Endothelial cell of umbilical vein (primary cell): ENCODE measurements at regions not wholly inside any gene's neighbourhood (a gene's known extent, or its start where the extent isn't known, plus 50 kb on each side); places are given as distances from the start of the nearest gene placed in this dataset.

Source experiments
- BruUV-seq: library from RNA; stranded (reverse); fragments of 400-500 nt; replicated peaks from 2 replicates; lab custom pipeline; 2021; lab: Mats Ljungman, UMichigan
- CTCF ChIA-PET: fragments of 300-600, 350-600 bp; sonication (Branson Sonifier 250); formaldehyde crosslinking; loops from one replicate; lab custom pipeline; 2021; ENCODE audit warnings: antibody characterized with exemption, inconsistent platforms; lab: Charles Lee
- POLR2A ChIA-PET: fragments of 300-600, 350-600 bp; sonication (Branson Sonifier 250); formaldehyde crosslinking; loops from one replicate; lab custom pipeline; 2021; ENCODE audit warnings: antibody characterized with exemption, inconsistent platforms; lab: Charles Lee
- DNase-seq: peaks from one replicate; pipeline ENCODE4 v3.0.0-alpha.2; 2011; ENCODE audit warnings: low read depth, low spot score
- FAIRE-seq: peaks from 2 replicates; lab custom pipeline; 2011; peaks lifted over from hg19 to GRCh38; lab: Jason Lieb, UNC
- H2AFZ ChIP-seq: 2 replicates; pipeline ENCODE4 v1.6.0; 2012; ENCODE audit warnings: low read depth, low read length, control low read depth, inconsistent platforms
- H3K27ac ChIP-seq: 2 replicates; pipeline ENCODE4 v1.5.1; 2011; ENCODE audit warnings: low read depth, mild to moderate bottlenecking, control low read depth, low read length, moderate library complexity; ENCODE audit not compliant: insufficient read depth
- H3K27me3 ChIP-seq, 2 experiments: 2 replicates each; pipeline versions ENCODE4 v1.6.0 to v1.6.1; 2011; ENCODE audit warnings: low read length in 2 of 2, mixed read lengths in 1 of 2; ENCODE audit not compliant: control insufficient read depth in 2 of 2, insufficient read depth in 2 of 2
- H3K36me3 ChIP-seq, 2 experiments: 2 replicates in 1 of 2; 3 replicates in 1 of 2; pipeline ENCODE4 v1.5.1; 2011; ENCODE audit warnings: low read length in 2 of 2, mild to moderate bottlenecking in 1 of 2, moderate library complexity in 1 of 2; ENCODE audit not compliant: control insufficient read depth in 2 of 2, insufficient read depth in 2 of 2; ENCODE audit errors: extremely low read depth in 1 of 2
- H3K4me1 ChIP-seq: 3 replicates; pipeline ENCODE4 v1.5.1; 2011; ENCODE audit warnings: mild to moderate bottlenecking, low read length; ENCODE audit not compliant: control insufficient read depth, insufficient read depth; ENCODE audit errors: extremely low read depth
- H3K4me2 ChIP-seq: 2 replicates; pipeline ENCODE4 v1.6.1; 2011; ENCODE audit warnings: low read length, control low read depth, mixed read lengths; ENCODE audit not compliant: insufficient read depth
- H3K4me3 ChIP-seq, 3 experiments: fragments of 200-600 bp in 1 of 3; sonication (generic), shearing (Covaris generic) in 1 of 3; replicated peaks in 1 of 3; 2 replicates each; pipeline ENCODE4 v1.5.1; 2011 to 2016; ENCODE audit warnings: control low read depth in 3 of 3, low read length in 3 of 3, mild to moderate bottlenecking in 2 of 3, inconsistent platforms in 1 of 3, low read depth in 1 of 3, moderate library complexity in 1 of 3; ENCODE audit not compliant: insufficient read depth in 1 of 3
- H3K79me2 ChIP-seq: 2 replicates; pipeline ENCODE4 v1.6.0; 2012; ENCODE audit warnings: low read length, inconsistent platforms; ENCODE audit not compliant: control insufficient read depth, insufficient read depth
- H3K9ac ChIP-seq: replicated peaks from 2 replicates; pipeline ENCODE3; 2011; ENCODE audit warnings: low read length, control low read depth; ENCODE audit not compliant: insufficient read depth; ENCODE audit errors: extremely low read depth
- H3K9me1 ChIP-seq: replicated peaks from 3 replicates; pipeline ENCODE4 v1.6.0; 2011; ENCODE audit warnings: mild to moderate bottlenecking, low read length; ENCODE audit not compliant: control insufficient read depth, insufficient read depth; ENCODE audit errors: extremely low read depth
- H3K9me3 ChIP-seq: replicated peaks from 2 replicates; pipeline ENCODE4 v1.5.1; 2012; ENCODE audit warnings: low read length, inconsistent platforms; ENCODE audit not compliant: control insufficient read depth, insufficient read depth
- H4K20me1 ChIP-seq: replicated peaks from 2 replicates; pipeline ENCODE3; 2011; ENCODE audit warnings: mild to moderate bottlenecking, low read length; ENCODE audit not compliant: control insufficient read depth, insufficient read depth; ENCODE audit errors: extremely low read depth
- EZH2 ChIP-seq: IDR thresholded peaks from 2 replicates; pipeline ENCODE4 v1.6.1; 2012; ENCODE audit warnings: borderline replicate concordance, low read depth, mild to moderate bottlenecking, moderate library complexity, low read length, inconsistent platforms; ENCODE audit not compliant: severe bottlenecking
- FOS ChIP-seq: IDR thresholded peaks from 2 replicates; pipeline ENCODE4 v1.6.1; 2011; ENCODE audit warnings: mild to moderate bottlenecking, low read length, moderate library complexity, borderline replicate concordance; ENCODE audit not compliant: insufficient read depth
- GATA2 ChIP-seq: IDR thresholded peaks from 2 replicates; pipeline ENCODE4 v1.7.0; 2011; ENCODE audit warnings: low read depth, mild to moderate bottlenecking, moderate library complexity, mixed read lengths, low read length; ENCODE audit not compliant: insufficient read length, insufficient read depth
- JUN ChIP-seq: IDR thresholded peaks from 2 replicates; pipeline ENCODE4 v1.6.1; 2011; ENCODE audit warnings: borderline replicate concordance, low read depth; ENCODE audit not compliant: insufficient read length, insufficient read depth
- MYC ChIP-seq: IDR thresholded peaks from one replicate; pipeline ENCODE4 v1.6.1; 2011; ENCODE audit warnings: mild to moderate bottlenecking, low read depth, low read length
- POLR2A ChIP-seq: IDR thresholded peaks from 2 replicates; pipeline ENCODE4 v1.6.1; 2012; ENCODE audit warnings: low read depth, mild to moderate bottlenecking, control low read depth, low read length
- POLR2AphosphoS5 ChIP-seq: IDR thresholded peaks from 2 replicates; pipeline ENCODE4 v1.6.1; 2012; ENCODE audit warnings: low read depth, mild to moderate bottlenecking, control low read depth, low read length, moderate library complexity; ENCODE audit not compliant: insufficient read depth
- dilution Hi-C: fragments of 300-500 bp; cut with MboI; formaldehyde crosslinking; loops from one replicate; pipeline ENCODE4 v1.15.0; 2019; ENCODE audit warnings: low sequenced_read_pairs; ENCODE audit not compliant: extremely low pct_ligation_motif_present
- intact Hi-C: fragments of 100-400 bp; cut with micrococcal nuclease; formaldehyde crosslinking; loops from one replicate; pipeline ENCODE4 v1.10.0; 2022
- TF ChIP-seq, protein P1 (sequence below): IDR thresholded peaks from 2 replicates; pipeline ENCODE4 v1.6.1; 2011; ENCODE audit not compliant: insufficient read depth, insufficient read length
- TF ChIP-seq, protein P2 (sequence below), 2 donors: IDR thresholded peaks; 1 replicate in 1 of 2; 2 replicates in 1 of 2; pipeline ENCODE4 v1.5.1; 2011; ENCODE audit warnings: low read length in 2 of 2, mild to moderate bottlenecking in 2 of 2, moderate library complexity in 2 of 2, control low read depth in 1 of 2, inconsistent platforms in 1 of 2, low read depth in 1 of 2; ENCODE audit not compliant: insufficient read depth in 1 of 2; ENCODE audit errors: extremely low read depth in 1 of 2

DNA sequence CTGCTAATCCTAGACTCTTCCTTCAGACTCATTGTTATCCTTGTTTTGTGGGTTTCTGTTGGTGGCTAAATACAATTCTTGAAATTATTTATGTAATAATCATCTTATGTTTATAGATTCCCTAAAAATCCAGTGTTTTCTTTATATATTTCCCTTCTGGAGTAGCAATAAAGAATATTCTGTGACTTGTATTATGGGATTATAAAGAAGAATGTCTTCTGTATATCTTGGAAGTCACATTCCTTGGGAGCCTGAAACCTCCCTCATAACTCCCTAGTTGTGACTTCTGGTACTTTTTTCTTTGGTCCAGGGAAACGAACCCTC, 356.1 kb downstream of the TMEM167A start:
- intact Hi-C loops (no loop called here), dilution Hi-C loops (no loop called here)
- Histone ChIP-seq H3K36me3 (no peaks in the 10 kb centered on the region), H3K4me2 (no peak overlapping the region), H3K4me1 (no peaks in the 10 kb centered on the region), H3K9ac (no peak overlapping the region), H2AFZ (no peak overlapping the region), H3K27ac (no peak overlapping the region), H4K20me1 (no peaks in the 10 kb centered on the region), H3K9me3 (no peaks in the 10 kb centered on the region), H3K79me2 (no peaks in the 10 kb centered on the region), H3K4me3 (no peak overlapping the region), H3K27me3 (no peaks in the 10 kb centered on the region), H3K9me1 (no peaks in the 10 kb centered on the region)
- POLR2A ChIA-PET: no interaction called here
- no peak for TF ChIP-seq MYC
- TF ChIP-seq POLR2AphosphoS5: no peak
- TF ChIP-seq POLR2A: no peak
- no peak for TF ChIP-seq EZH2
- TF ChIP-seq, protein P1, sequence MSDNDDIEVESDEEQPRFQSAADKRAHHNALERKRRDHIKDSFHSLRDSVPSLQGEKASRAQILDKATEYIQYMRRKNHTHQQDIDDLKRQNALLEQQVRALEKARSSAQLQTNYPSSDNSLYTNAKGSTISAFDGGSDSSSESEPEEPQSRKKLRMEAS: no peak
- TF ChIP-seq GATA2: no peak
- TF ChIP-seq, protein P2, sequence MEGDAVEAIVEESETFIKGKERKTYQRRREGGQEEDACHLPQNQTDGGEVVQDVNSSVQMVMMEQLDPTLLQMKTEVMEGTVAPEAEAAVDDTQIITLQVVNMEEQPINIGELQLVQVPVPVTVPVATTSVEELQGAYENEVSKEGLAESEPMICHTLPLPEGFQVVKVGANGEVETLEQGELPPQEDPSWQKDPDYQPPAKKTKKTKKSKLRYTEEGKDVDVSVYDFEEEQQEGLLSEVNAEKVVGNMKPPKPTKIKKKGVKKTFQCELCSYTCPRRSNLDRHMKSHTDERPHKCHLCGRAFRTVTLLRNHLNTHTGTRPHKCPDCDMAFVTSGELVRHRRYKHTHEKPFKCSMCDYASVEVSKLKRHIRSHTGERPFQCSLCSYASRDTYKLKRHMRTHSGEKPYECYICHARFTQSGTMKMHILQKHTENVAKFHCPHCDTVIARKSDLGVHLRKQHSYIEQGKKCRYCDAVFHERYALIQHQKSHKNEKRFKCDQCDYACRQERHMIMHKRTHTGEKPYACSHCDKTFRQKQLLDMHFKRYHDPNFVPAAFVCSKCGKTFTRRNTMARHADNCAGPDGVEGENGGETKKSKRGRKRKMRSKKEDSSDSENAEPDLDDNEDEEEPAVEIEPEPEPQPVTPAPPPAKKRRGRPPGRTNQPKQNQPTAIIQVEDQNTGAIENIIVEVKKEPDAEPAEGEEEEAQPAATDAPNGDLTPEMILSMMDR (IDR thresholded peaks at IDR 0.05; ENCODE audit: extremely low read depth in 1 of 2, insufficient read depth in 1 of 2, low read depth in 1 of 2, low read length in 2 of 2): no peak
- TF ChIP-seq JUN: no peak
- TF ChIP-seq FOS: no peak
- FAIRE-seq: no peak
- CTCF ChIA-PET: no interaction called here
- DNase-seq: no peak
- no TSS peak for BruUV-seq
